ENCODE measurements at regions not wholly inside any gene's neighbourhood (a gene's known extent, or its start where the extent isn't known, plus 50 kb on each side); places are given as distances from the start of the nearest gene placed in this dataset.
"Not testable (repeated sequence)": the region's sequence is repeated elsewhere in the genome, so short reads cannot be mapped to it uniquely, and the experiment has no call there.

DNA sequence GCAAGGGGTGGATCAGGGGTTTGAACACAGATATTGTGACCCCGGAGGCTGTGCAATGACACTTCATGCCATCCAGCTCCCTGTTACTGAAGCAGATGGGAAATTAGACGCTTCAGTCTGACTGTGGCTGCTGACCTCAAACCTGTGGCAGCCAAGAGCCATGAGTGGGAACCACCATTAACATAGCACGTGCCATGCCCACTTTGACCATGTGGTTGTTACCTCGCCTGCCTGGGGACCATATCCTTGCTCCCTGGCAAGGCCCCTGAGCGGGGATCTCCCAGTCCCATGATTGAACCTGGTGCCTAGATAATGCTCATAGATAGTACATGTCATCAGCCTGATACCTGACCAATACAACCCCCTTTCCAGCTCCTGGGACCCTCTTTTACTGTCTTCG lies 68.9 kb downstream of the CYP26B1 start:
- no peak for DNase-seq

DNA sequence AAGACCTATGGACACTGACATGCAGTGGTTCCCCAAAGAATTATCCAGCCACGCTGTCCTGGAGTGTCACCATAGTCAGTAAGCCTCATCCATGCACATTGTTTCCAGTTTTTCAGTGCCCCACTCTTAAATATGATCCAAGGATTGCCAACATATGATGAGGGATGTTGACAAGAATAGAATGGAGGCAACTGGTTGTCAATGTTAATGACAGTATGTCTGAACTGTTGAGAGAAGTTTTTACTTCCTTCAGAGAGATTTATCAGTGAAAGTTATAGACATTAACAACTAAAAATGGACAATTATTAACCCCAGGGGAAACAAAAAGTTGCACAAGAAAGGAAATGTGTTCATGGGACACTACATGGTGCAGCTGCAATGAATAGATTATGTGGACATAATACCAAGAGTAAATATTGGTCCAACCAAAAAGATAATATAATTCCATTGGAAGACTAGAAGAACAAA lies 69.9 kb downstream of the CYP26B1 start:
- no peak for DNase-seq

DNA sequence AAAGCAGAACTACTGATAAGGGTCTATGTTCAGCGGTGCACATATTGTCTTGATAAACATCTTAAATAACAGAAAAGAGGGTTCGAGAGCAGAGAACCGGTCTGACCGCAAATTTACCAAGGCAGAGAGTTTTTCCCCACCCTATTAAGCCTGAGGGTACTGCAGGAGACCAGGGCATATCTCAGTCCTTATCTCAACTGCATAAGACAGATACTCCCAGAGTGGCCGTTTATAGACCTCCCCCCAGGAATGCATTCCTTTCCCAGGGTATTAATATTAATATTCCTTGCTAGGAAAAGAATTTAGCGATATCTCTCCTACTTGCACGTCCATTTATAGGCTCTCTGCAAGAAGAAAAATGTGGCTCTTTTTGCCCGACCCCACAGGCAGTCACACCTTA lies 74.3 kb downstream of the CYP26B1 start:
- not testable (repeated sequence) for DNase-seq

DNA sequence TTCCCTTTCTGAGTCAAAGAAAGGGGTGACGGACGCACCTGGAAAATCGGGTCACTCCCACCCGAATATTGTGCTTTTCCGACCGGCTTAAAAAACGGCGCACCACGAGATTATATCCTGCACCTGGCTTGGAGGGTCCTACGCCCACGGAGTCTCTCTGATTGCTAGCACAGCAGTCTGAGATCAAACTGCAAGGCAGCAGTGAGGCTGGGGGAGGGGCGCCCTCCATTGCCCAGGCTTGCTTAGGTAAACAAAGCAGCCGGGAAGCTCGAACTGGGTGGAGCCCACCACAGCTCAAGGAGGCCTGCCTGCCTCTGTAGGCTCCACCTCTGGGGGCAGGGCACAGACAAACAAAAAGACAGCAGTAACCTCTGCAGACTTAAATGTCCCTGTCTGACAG lies 83.5 kb downstream of the CYP26B1 start:
- not testable (repeated sequence) for DNase-seq

DNA sequence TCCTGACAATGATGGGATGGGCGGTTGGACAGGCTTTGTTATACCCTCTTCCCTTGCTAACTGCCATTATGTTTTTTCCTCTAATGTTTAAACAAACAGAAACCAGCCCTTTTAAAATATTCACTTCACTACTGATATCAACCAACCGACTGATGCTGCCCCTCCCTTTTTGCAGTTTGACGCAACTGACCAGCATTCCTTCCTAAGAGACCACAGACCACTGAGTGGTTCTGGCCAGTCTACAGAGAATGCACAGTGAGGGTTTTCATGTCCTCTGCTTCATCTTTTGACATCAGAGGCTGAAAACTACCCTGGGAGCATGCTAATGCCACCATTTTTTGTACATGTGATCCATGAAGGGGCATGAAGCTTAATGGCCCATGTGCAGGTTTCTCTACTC lies 85.3 kb downstream of the CYP26B1 start:
- no peak for DNase-seq

DNA sequence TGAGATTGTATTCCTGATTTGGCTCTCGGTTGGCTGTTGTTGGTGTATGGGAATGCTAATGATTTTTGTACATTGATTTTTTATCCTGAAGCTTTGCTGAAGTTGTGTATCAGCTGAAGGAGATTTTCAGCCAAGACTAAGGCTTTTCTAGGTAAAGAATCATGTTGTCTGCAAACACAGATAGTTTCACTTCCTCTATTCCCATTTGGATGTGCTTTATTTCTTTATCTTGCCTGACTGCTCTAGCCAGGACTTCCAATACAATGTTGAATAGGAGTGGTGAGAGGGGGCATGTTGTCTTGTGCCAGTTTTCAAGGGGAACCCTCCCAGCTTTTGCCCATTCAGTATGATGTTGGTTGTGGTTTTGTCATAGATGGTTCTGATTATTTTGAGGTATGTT lies 90.4 kb downstream of the CYP26B1 start:
- DNase-seq, result no peak

DNA sequence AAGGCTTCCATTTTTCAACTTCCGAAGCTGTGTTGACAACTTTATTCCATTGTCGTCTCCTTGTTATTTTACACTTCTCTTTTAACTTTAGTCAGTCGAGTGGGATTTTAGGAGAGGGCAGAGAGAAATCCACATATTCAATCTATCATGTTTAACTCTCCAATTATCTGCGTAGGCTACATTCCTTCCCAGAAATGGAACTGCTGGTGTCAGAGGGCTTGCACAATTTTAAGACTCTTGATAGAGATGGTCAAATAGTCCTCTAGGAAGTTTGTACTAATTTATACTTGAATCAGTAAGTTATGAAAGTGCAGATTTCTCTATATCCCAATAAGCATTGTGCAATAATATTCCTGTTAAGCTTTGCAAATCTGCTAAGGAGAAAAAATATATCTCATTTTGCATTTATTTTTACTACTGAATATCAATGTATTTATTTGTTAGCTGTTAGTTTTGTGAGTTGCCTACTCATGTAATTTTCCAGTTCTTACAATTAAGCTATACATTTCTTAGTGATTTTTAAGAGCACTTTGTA lies 95.6 kb downstream of the CYP26B1 start:
- DNase-seq, result peak; percentile 24

DNA sequence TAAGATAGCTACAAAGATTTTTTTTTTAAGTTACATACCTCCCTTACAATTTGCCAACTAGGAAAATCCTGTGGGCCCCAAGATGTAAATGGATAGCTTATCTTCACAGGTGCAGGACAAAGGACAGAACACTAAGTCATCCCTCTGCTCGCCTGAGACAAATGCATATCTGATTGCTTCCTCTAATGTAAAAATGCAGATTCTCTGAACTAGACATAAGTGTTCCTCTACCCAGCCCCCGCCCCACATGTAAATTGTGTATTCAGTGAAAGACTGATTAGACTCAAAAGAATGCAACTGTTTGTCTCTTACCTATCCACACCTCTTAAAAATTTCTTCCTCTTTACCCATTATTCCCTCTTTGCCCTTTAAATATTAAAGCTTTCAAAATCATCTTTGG lies 96.5 kb downstream of the CYP26B1 start:
- no peak for DNase-seq

DNA sequence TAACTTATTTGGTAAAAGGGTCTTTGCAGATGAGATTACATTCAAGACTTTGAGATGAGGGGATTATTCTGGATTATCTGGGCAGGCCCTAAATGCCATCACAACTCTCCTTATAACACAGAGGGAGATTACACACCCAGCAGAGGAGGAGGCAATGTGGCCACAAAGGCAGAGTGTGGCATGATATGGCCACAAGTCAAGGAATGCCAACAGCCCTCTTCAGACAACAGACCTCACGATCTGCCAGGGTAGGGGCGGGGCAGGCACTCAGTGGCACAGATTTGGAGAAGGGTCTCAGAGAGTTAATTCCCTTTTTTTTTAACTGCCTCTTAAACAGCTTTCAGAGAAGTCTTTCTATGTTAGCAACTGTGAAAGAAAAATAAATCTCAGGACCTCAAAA lies 96.9 kb downstream of the CYP26B1 start:
- no peak for DNase-seq

DNA sequence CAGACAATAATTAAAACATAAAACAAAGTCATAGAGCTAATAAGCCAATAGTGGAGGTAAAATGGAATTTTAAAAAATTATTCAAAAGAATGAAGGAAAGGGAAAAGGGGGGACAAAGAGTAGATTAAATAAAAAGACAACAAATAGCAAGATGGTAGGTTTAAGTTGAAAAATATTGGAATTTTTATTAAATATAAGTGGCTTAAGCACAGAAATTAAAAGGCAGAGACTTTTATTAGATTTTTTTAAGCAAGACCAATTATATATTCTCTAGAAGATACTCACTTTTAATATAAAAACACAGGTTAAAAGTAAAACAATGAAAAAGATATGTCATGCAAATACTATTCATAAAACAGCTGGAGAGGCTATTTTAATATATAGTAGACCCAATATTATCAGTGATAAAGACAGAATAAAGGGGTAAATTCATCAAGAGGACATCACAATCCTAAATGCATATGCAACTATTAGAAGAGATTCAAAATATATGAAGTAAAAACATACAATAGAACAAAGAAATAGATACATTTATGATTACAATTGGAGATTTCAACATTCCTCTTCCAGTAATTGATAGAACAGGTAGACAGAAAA lies 98.7 kb downstream of the CYP26B1 start:
- DNase-seq, result no peak

DNA sequence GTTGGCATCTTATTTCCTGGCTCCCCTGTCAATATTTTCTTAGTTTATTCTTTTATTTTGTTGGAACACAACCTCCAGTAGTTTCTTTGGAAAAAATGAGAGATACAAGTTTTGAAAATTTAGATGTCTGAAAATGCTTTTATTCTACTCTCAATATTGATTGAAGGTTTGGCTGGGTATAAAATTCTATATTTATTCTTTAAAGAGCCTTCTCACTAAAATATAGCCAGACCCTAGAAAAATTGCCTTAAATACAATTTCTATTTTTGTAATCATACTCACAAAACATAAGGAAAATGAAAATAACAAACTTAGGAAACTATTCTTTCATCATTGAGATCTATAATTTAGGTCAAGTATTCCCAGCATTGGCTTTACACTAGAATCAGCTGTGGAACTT lies 103.7 kb downstream of the CYP26B1 start:
- DNase-seq, result no peak

DNA sequence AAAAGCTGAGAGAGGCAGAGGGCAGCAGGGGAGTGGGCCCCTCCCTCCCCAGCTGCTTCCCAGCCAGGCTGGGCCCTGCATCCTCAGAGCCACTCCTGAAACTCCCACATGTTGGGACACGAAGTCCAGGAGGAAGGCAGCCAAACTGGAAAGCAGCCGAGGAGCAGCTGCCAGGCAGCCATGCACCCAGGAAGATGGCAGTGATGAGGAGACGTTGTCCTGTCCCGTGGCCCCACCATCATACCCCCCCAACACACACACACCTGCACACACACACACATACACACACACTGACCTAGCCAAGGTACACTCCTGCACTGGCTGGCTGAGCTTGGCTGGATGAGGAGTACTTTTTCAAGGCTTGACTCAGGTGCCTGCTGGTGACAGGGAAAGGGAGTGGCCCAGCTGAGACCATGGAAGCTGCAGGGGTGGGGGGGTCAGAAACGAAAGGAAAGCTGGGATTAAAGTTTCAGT lies 106.0 kb downstream of the CYP26B1 start:
- no peak for DNase-seq

DNA sequence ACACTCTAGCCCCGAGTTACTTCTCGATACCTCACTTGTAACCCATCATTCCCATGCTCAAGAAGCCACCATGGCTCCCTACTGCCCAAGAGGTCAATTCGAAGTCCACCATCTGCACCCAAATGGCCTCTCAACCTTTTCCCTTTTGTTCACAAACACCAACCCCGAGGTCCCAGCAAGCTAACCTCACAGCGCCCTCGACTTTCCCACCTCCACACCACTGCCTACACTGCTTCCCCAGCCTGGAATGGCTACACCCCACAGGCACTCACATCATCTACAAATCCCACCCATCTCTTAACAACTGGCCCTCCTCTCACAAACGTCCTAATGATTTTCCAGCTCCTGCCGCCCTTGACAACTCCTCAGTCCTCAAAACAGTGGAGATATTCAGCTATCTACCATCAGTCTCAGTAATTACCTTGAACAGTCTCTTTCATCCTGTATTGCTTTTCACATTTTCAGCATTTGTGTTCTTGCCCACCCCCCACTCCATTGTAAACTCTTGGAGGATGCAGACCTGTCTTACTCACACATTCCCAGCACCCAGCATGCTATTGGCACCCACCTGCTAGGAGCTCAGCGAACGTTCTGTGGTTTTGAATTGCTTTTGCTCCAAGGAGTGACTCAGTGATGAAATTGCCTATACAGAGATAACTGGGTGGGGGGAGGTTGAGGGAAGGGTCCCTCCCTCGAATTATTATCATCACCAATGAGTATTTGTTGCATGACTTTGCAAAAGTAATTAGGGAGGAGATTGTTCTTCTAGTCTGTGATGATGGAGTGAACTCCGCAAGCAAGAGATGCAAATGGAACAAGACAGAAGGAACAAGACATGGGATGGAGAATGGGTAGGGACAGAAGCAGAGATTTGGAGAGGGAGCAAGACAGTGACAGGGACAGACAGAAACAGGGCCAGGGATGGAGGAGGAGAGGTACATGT lies 106.8 kb downstream of the CYP26B1 start:
- peak; percentile 54 for DNase-seq

DNA sequence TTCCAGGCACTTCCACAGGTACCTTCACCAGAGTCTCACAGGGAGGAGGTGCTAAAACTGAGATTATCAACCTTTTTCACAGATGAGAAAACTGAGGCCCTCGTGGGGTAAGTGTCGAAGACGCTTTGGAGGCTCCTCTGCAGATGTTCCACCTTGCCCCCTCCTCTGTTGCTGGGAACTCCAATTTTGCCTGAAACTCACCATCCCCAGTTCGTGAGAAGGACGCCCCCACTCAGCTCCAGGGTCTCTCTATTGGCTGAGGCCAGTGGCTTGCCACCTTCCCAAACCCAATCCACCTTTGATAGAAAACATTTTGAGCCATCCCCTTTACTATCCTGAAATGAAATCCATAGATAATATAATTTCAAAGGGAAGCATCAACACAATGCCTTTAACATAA lies 109.1 kb downstream of the CYP26B1 start:
- no peak for DNase-seq

DNA sequence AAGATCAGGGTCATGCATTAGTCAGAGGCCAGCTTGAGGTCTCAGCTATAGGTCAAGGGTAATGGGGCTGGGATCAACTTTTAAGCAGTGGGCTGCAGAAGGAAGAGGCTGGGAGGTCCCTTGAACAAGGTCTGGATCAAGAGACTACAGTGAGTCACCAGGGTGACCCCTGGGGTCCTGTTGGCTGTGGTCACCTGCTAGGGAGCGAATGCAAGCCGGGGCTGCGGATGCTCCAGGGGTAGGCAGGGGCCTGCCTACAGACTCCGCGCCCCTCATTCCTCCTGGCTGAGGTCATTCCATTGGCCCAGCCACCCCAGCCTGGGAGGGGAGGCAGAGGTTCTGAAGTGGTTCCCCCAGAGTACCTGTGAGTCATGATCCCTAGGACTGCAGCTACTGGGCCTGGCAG lies 110.4 kb downstream of the CYP26B1 start:
- no peak for DNase-seq

DNA sequence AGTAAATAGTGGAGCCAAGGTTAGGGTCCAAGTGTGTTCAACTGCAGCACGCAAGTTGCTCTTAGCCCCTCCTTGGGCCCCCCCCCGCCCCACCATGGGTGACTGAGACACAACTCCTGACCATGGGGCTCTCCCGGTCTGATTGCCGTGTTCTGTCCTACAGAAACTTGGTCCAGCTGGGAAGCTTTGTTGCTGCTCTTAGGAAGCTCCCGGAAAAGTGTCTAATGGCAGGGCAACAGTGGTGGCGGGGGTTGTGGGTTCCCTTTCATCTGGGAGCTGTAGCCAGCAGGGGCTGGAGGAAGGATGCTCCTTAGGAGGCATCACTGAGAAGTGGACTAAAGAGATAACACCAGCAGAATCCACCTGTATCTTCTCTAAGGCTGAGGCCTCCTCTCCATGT lies 111.1 kb downstream of the CYP26B1 start:
- no peak for DNase-seq

DNA sequence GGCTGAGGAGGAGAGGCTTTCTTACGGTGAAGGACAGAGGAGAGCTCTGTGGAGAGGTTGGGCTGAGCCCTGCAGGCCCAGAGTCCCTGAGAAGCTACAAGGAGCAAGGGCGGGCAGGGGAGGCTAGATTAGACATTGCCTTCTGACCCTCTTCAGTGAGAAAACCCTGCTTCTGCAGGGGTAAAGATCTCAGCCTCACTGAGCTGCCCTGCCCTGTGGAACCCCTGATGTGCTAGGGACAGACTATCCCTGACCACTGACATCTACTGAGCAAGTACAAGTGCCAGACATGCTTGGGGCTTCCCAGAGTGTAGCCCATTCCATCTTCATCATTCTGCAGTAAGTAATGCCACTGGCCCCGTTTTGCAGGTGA lies 111.5 kb downstream of the CYP26B1 start:
- DNase-seq, result no peak

DNA sequence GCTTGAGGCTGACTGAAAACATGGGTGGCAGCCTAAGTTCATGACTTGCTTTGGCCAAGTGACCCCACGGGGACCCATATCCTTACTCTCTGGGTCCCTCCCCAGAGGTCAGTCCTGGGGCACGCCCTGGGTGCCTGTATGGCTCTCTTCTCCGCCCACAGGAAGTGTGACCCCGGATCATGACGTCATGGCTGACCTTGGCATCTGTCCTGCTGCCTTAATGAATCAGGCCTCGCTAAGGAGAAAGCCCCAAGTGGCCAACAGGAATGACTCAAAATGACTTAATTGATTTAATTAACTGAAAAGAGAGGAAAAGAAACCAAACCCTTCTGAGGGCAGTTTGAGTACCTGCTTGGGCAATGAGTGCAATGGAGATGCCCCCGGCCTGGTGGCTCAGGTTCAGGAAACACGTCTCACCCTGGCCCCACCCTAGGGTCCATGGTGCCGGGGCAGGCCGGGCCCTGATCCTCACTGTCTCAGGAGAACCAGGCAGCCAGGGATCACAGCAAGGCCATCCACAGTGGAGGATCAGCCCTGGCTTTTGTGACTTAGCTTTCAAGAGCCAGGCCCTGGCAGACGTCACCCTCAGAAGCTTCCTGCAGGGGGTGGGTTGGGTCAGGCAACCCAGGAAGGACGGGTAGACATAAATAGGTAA lies 112.0 kb downstream of the CYP26B1 start:
- no peak for DNase-seq

DNA sequence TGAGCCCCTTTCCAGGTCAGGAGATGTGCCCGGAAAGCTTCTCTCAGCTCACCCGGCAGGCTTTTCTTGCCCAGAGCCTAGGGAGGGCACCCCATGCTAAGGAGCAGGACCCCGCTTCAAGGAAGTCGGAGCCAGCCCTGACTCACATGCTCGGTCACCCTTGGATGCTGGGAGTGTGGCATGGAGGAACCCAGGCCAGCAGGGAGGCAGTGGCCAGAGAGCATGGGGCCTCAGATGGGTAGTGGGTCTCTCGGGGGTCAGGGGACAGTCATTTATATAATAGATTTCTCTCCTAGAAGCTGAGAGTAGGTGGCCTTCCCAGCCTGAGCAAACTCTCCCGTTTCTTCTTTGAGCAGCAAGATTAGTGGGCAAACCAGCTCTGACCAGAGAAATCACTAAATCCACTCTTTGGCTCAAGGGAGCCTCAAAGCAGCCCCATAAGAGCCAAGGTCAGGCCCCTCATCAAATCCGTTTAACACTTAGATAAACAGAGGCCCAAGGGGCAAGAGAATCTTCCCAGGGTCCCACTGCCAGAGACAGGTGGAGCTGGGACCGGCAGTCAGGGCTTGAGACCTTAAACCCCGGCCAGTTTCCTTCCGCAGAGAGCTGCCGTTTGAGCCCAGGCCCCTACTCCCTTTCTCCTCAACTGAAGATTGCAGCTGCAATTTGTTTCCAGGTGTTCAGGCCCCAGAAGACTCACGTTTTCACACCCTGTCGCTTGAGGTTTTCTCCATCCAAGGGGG lies 113.1 kb downstream of the CYP26B1 start:
- no peak for DNase-seq

DNA sequence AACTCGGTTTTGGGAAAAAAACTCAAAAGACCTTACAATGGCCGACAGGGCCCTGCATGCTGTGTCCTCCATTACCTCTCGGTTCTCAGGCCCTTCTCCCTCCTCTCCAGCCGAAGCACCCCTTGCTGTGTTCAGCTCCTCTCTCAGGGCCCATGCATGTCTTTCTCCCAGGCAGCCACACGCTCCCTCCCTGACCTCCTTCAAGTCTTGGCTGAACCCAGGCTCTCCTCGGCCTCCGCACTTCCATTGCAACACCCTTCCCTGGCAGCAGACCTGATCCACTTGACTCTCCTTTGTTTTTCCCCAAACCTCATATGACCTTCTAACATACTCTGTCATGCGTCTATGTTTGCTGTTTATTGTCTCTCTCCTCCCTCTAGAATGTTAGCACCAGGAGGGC lies 114.0 kb downstream of the CYP26B1 start:
- no peak for DNase-seq

DNA sequence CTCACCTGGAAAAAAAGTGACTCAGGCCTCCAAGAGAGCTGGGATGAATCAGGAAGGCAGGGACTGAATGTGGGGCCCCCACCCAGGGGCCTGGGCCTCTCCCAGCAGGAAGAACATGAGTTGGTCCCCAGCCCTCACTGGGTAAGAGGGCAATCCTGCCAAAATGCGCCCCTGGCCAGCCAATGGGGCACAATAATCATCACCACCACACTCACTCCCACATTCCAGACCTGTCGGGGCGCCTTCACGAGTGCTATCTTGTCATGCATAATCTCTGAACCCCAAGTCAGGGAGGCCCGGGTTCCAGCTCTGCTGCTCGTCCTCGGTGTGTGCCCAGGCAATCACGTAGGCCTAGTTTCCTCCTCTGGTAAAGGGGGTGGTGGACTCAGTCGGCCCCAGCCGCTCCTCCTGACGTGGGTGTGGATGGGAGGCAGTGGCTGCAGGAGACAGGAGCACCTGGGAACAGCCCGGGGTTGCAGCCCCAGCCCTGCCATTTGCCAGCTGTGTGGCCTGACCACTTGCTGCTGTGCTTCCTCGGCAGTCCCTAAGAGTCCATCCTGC lies 115.1 kb downstream of the CYP26B1 start:
- DNase-seq, result no peak

DNA sequence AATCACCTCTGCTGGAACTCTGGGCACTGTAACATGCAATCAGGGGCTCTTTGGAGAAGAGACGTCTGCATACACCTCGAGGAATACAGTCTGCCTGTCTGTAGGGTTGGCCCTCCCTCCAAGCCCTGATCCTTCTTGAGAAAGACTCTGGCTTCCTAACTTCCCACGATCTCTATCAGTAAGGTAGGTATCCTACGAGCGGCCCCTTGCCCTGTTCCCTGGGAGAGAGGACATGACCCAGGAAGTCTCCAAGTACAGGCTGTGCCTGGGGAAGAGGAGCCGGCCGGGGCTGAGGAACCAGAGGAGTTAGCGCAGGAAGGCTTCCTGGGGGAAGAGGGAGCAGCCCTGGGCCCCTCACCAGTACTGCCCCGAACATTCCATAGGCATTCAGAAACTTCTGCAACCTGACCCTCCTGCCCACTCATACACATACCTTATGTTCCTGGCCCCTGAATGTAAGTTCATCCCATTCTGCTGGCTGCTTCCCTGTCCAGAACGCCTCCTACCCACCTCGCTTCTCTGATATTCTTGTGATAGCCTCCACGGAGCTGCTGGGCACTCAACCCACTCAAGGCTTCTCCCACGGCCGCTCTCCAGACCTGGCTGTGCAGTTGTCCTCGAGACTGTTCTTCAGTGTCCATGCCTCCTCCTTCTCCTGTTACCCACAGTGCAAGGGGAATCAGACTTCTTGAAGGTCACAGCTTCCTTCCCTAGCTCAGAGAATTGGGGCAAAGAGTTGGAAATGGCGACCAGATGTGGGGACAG lies 116.1 kb downstream of the CYP26B1 start:
- no peak for DNase-seq

All from fibroblast of skin of right biceps (primary cell).